SK-N-SH (cell line): ENCODE measurements at regions not wholly inside any gene's neighbourhood (a gene's known extent, or its start where the extent isn't known, plus 50 kb on each side); places are given as distances from the start of the nearest gene placed in this dataset.

Experiments
- CTCF ChIA-PET: fragments of 300-600, 350-600 bp; formaldehyde crosslinking; extraction: SDS; loops from one replicate; lab custom pipeline; 2021; lab: Yijun Ruan, JAX
- POLR2A ChIA-PET: fragments of 350-600 bp; sonication (Branson Sonifier 250); formaldehyde crosslinking; extraction: SDS; loops from one replicate; lab custom pipeline; 2020; ENCODE audit warnings: antibody characterized with exemption, inconsistent platforms; lab: Yijun Ruan, JAX
- DNase-seq: peaks from one replicate; pipeline ENCODE4 v3.0.0; 2012
- H2AFZ ChIP-seq: fragments of 200-600 bp; sonication (generic); 2 replicates; pipeline ENCODE4 v1.8.1; 2016; ENCODE audit warnings: antibody characterized with exemption, mild to moderate bottlenecking, low read depth
- H3F3A ChIP-seq: fragments of 200-600 bp; sonication (generic); replicated peaks from 2 replicates; pipeline ENCODE3; 2016; ENCODE audit warnings: antibody characterized with exemption, mild to moderate bottlenecking; ENCODE audit not compliant: insufficient read depth
- H3K27ac ChIP-seq, 2 experiments: fragments of 200-500 bp in 1 of 2; fragments of 200-600 bp in 1 of 2; sonication (Bioruptor generic) in 1 of 2; sonication (generic), shearing (Covaris generic) in 1 of 2; 2 replicates each; pipeline versions ENCODE4 v1.5.1 to v1.6.1; 2014 to 2016; ENCODE audit warnings: low read depth in 2 of 2, inconsistent platforms in 1 of 2, low read length in 1 of 2, mild to moderate bottlenecking in 1 of 2, mixed read lengths in 1 of 2
- H3K27me3 ChIP-seq: fragments of 200-600 bp; sonication (generic), shearing (Covaris generic); 2 replicates; pipeline ENCODE4 v1.6.1; 2016; ENCODE audit warnings: mixed run types; ENCODE audit not compliant: insufficient read depth
- H3K36me3 ChIP-seq, 2 experiments: fragments of 200-500 bp in 1 of 2; fragments of 200-600 bp in 1 of 2; sonication (Bioruptor generic) in 1 of 2; sonication (generic) in 1 of 2; replicated peaks in 1 of 2; 2 replicates each; pipeline versions ENCODE3 to v1.5.1; 2014 to 2016; ENCODE audit warnings: low read length in 1 of 2, mild to moderate bottlenecking in 1 of 2; ENCODE audit not compliant: insufficient read depth in 2 of 2, control insufficient read depth in 1 of 2
- H3K4me1 ChIP-seq, 2 experiments: fragments of 200-500 bp in 1 of 2; fragments of 200-600 bp in 1 of 2; sonication (Bioruptor generic) in 1 of 2; sonication (generic), shearing (Covaris generic) in 1 of 2; 2 replicates each; pipeline versions ENCODE4 v1.5.1 to v1.6.1; 2014 to 2016; ENCODE audit warnings: low read depth in 1 of 2, low read length in 1 of 2, mixed run types in 1 of 2; ENCODE audit not compliant: insufficient read depth in 2 of 2, control insufficient read depth in 1 of 2
- H3K4me2 ChIP-seq: fragments of 200-600 bp; sonication (generic), shearing (Covaris generic); 2 replicates; pipeline ENCODE4 v1.6.1; 2017; ENCODE audit warnings: mixed run types
- H3K4me3 ChIP-seq, 2 experiments: fragments of 200-500 bp in 1 of 2; fragments of 200-600 bp in 1 of 2; sonication (Bioruptor generic) in 1 of 2; sonication (generic), shearing (Covaris generic) in 1 of 2; 2 replicates each; pipeline versions ENCODE4 v1.5.1 to v1.8.1; 2014 to 2016; ENCODE audit warnings: low read depth in 2 of 2, inconsistent platforms in 1 of 2, low read length in 1 of 2, mild to moderate bottlenecking in 1 of 2, mixed read lengths in 1 of 2, moderate library complexity in 1 of 2
- H3K79me2 ChIP-seq: fragments of 200-600 bp; sonication (generic); 2 replicates; pipeline ENCODE4 v1.8.1; 2017; ENCODE audit warnings: mild to moderate bottlenecking; ENCODE audit not compliant: insufficient read depth
- H3K9ac ChIP-seq: fragments of 200-600 bp; sonication (generic); 2 replicates; pipeline ENCODE4 v1.6.1; 2017; ENCODE audit warnings: mixed run types
- H3K9me2 ChIP-seq: fragments of 200-600 bp; sonication (generic); 2 replicates; pipeline ENCODE4 v1.6.1; 2017; ENCODE audit warnings: mixed run types
- H3K9me3 ChIP-seq: fragments of 200-600 bp; sonication (generic); 2 replicates; pipeline ENCODE4 v1.6.1; 2017; ENCODE audit warnings: mixed run types, mild to moderate bottlenecking, moderate library complexity
- H4K20me1 ChIP-seq: fragments of 200-600 bp; sonication (generic); 2 replicates; pipeline ENCODE4 v1.6.1; 2017; ENCODE audit warnings: mild to moderate bottlenecking, mixed run types; ENCODE audit not compliant: insufficient read depth
- CTCF ChIP-seq: fragments of 200-600 bp; sonication (generic); IDR thresholded peaks from 2 replicates; pipeline ENCODE4 v1.6.1; 2017; ENCODE audit warnings: antibody characterized with exemption, mild to moderate bottlenecking, moderate library complexity
- ELF1 ChIP-seq: IDR thresholded peaks from 2 replicates; pipeline ENCODE4 v1.4.0; 2012
- EP300 ChIP-seq, 2 experiments: IDR thresholded peaks; 2 replicates each; pipeline versions ENCODE4 v1.4.0 to v1.6.1; 2012; ENCODE audit warnings: borderline replicate concordance in 1 of 2, low read depth in 1 of 2, low read length in 1 of 2
- FOSL2 ChIP-seq: IDR thresholded peaks from 2 replicates; pipeline ENCODE4 v1.4.0; 2012; ENCODE audit warnings: low read depth, mild to moderate bottlenecking, moderate library complexity, borderline replicate concordance
- FOXM1 ChIP-seq: IDR thresholded peaks from 2 replicates; pipeline ENCODE4 v1.4.0; 2012; ENCODE audit warnings: low read depth, mild to moderate bottlenecking
- JUND ChIP-seq: IDR thresholded peaks from 2 replicates; pipeline ENCODE4 v1.4.0; 2012
- MXI1 ChIP-seq: IDR thresholded peaks from 2 replicates; pipeline ENCODE4 v1.6.1; 2012; ENCODE audit warnings: mild to moderate bottlenecking, low read depth, low read length, improper control_type of control experiment
- NFIC ChIP-seq: IDR thresholded peaks from 2 replicates; pipeline ENCODE4 v1.4.0; 2012; ENCODE audit warnings: borderline replicate concordance
- POLR2AphosphoS5 ChIP-seq: IDR thresholded peaks from 2 replicates; pipeline ENCODE4 v1.6.1; 2012; ENCODE audit warnings: low read depth, low read length
- RFX5 ChIP-seq: IDR thresholded peaks from 2 replicates; pipeline ENCODE4 v1.6.1; 2012; ENCODE audit warnings: mild to moderate bottlenecking, improper control_type of control experiment, low read length
- RXRA ChIP-seq: IDR thresholded peaks from 2 replicates; pipeline ENCODE4 v1.4.0; 2012; ENCODE audit warnings: low read depth, mild to moderate bottlenecking, borderline replicate concordance
- TAF1 ChIP-seq: IDR thresholded peaks from 2 replicates; pipeline ENCODE4 v1.6.1; 2012; ENCODE audit warnings: low read depth, mild to moderate bottlenecking, low read length, moderate library complexity, borderline replicate concordance
- TCF12 ChIP-seq: IDR thresholded peaks from 2 replicates; pipeline ENCODE4 v1.4.0; 2012
- TEAD4 ChIP-seq: IDR thresholded peaks from 2 replicates; pipeline ENCODE4 v1.4.0; 2012; ENCODE audit warnings: mild to moderate bottlenecking, borderline replicate concordance; ENCODE audit not compliant: insufficient read depth
- USF2 ChIP-seq: fragments of 150-350 bp; IDR thresholded peaks from 2 replicates; pipeline ENCODE4 v1.6.1; 2017; ENCODE audit warnings: antibody characterized with exemption, low read length, low read depth, borderline replicate concordance
- WGBS: methylation state at CpG from one replicate; pipeline ENCODE4 v1.1.6; 2017; ENCODE audit warnings: low lambda C conversion rate; 5-methylcytosine and 5-hydroxymethylcytosine counted together
- TF ChIP-seq, protein P1 (sequence below): fragments of 150-350 bp; IDR thresholded peaks from 2 replicates; pipeline ENCODE4 v1.6.1; 2016; ENCODE audit warnings: mild to moderate bottlenecking, low read depth, low read length
- TF ChIP-seq, protein P2 (sequence below): IDR thresholded peaks from 2 replicates; pipeline ENCODE4 v1.6.1; 2012; ENCODE audit warnings: mild to moderate bottlenecking, low read depth, low read length, moderate library complexity

DNA sequence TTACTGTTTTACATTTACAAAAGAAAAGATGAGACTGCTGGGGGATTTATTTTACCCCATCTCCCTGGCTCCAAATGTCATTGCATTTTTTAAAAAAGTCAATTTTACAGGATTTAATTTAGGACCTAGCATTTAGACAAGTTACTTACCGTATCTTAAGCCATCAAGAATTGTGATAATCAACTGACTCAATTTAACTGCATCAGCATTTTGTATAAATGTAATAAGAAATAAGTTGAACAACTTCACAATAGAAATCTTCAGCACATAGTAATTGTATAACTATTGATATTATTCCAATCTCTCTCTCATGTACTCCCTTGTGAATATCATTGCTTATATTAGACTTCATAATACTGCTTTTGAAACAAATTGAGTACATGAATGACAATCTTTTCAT is 907.5 kb upstream of the SLC10A2 start:
- POLR2A ChIA-PET, result no interaction called here
- no peaks in the 10 kb centered on the region for H3K27me3 ChIP-seq
- DNase-seq, result no peak
- no peak overlapping the region for H3K4me3 ChIP-seq
- H3K27ac ChIP-seq, result no peak overlapping the region
- no peaks in the 10 kb centered on the region for H3K36me3 ChIP-seq
- no peaks in the 10 kb centered on the region for H3F3A ChIP-seq
- H2AFZ ChIP-seq, result no peak overlapping the region
- 36% methylated on average over 1 of the region's 1 CpG for WGBS
- no peak overlapping the region for H3K9ac ChIP-seq
- no peak overlapping the region for H3K4me2 ChIP-seq
- no peaks in the 10 kb centered on the region for H3K9me3 ChIP-seq
- no peaks in the 10 kb centered on the region for H3K4me1 ChIP-seq
- H3K79me2 ChIP-seq, result no peaks in the 10 kb centered on the region
- TF ChIP-seq POLR2AphosphoS5 (no peak), RXRA (no peak), EP300 (IDR thresholded peaks at IDR 0.05; ENCODE audit: borderline replicate concordance in 1 of 2, low read depth in 1 of 2, low read length in 1 of 2) (no peak), FOSL2 (no peak), CTCF (no peak), NFIC (no peak), USF2 (no peak), MXI1 (no peak), TAF1 (no peak), ELF1 (no peak), JUND (no peak), FOXM1 (no peak), RFX5 (no peak), TEAD4 (no peak), TCF12 (no peak)
- TF ChIP-seq, protein P1, sequence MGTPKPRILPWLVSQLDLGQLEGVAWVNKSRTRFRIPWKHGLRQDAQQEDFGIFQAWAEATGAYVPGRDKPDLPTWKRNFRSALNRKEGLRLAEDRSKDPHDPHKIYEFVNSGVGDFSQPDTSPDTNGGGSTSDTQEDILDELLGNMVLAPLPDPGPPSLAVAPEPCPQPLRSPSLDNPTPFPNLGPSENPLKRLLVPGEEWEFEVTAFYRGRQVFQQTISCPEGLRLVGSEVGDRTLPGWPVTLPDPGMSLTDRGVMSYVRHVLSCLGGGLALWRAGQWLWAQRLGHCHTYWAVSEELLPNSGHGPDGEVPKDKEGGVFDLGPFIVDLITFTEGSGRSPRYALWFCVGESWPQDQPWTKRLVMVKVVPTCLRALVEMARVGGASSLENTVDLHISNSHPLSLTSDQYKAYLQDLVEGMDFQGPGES, result no peak
- TF ChIP-seq, protein P2, sequence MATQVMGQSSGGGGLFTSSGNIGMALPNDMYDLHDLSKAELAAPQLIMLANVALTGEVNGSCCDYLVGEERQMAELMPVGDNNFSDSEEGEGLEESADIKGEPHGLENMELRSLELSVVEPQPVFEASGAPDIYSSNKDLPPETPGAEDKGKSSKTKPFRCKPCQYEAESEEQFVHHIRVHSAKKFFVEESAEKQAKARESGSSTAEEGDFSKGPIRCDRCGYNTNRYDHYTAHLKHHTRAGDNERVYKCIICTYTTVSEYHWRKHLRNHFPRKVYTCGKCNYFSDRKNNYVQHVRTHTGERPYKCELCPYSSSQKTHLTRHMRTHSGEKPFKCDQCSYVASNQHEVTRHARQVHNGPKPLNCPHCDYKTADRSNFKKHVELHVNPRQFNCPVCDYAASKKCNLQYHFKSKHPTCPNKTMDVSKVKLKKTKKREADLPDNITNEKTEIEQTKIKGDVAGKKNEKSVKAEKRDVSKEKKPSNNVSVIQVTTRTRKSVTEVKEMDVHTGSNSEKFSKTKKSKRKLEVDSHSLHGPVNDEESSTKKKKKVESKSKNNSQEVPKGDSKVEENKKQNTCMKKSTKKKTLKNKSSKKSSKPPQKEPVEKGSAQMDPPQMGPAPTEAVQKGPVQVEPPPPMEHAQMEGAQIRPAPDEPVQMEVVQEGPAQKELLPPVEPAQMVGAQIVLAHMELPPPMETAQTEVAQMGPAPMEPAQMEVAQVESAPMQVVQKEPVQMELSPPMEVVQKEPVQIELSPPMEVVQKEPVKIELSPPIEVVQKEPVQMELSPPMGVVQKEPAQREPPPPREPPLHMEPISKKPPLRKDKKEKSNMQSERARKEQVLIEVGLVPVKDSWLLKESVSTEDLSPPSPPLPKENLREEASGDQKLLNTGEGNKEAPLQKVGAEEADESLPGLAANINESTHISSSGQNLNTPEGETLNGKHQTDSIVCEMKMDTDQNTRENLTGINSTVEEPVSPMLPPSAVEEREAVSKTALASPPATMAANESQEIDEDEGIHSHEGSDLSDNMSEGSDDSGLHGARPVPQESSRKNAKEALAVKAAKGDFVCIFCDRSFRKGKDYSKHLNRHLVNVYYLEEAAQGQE, result no peak
- CTCF ChIA-PET, result no interaction called here
- H3K9me2 ChIP-seq, result no peaks in the 10 kb centered on the region
- H4K20me1 ChIP-seq, result no peaks in the 10 kb centered on the region
